ENCODE measurements at regions not wholly inside any gene's neighbourhood (a gene's known extent, or its start where the extent isn't known, plus 50 kb on each side); places are given as distances from the start of the nearest gene placed in this dataset.

DNA sequence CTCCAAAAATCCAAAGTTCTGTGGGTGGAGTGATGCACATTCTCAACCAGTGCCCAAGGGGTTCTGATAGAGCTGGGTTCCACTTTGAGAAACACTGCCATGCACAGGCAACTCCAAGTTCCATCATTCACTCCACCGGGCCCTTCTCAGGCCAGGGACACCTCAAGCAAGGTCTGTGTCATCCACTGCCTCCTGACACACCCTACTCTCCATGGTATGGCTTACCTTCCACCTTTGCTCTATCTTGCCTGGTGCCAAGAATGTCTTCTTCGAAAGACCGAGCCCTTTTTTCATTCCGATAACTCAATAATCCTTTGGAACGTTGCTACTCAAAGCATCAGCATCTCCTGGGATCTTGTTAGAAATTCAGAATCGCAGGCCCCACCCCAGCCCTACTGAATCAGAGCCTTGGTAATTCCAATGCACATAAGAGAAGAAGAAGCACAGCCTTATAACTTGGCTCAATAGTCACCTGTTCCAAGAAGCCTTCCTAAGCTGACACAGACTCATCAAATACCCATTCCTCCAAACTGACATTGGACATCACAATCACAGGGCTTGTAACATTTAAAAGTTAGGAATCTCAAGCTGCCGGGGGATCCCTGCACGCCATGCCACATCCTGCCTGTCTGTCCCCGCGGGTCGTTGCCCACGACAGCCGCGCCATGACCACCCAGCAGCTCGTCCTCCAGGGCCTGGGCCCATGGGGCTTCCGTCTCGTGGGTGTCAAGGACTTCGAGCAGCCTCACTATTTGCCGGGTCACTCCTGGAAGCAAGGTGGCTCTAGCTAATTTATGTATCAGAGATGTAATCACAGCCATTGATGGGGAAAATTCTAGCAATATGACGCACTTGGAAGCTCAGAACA, 66.4 kb downstream of the VCPKMT start:
- H3K36me3 ChIP-seq (ENCODE audit: control insufficient read depth in 4 of 4, insufficient read depth in 4 of 4, low read length in 4 of 4) = no peaks in the 10 kb centered on the region
- H3K27ac ChIP-seq (ENCODE audit: low read depth in 1 of 2, low read length in 1 of 2) = no peak overlapping the region
- H3K9me3 ChIP-seq (ENCODE audit: control insufficient read depth in 4 of 4, insufficient read depth in 3 of 4, low read length in 3 of 4) = peaks cover 0 to 3% (median 0%) of the 10 kb centered on the region in 4 donors
- H3K27me3 ChIP-seq (ENCODE audit: control insufficient read depth in 3 of 3, insufficient read depth in 3 of 3, low read length in 2 of 3) = no peaks in the 10 kb centered on the region
- 95 to 98% methylated on average over 20 of the region's 20 CpGs for WGBS, 2 donors
- DNase-seq = no peak
- no peak overlapping the region for H3K9ac ChIP-seq (ENCODE audit: insufficient read depth in 1 of 2, low read length in 2 of 2)
- TF ChIP-seq CTCF (IDR thresholded peaks at IDR 0.05; ENCODE audit: control extremely low read depth, extremely low read depth) = no peak
- no peak for ATAC-seq (ENCODE audit: insufficient read depth, low FRiP score)
- peaks cover 0 to 7% (median 0%) of the 10 kb centered on the region in 5 donors for H3K4me1 ChIP-seq (ENCODE audit: control insufficient read depth in 5 of 5, insufficient read depth in 5 of 5, low read length in 5 of 5)
- H3K4me3 ChIP-seq = no peak overlapping the region

- 91% methylated on average over 12 of the region's 12 CpGs for WGBS, 2 donors
- Histone ChIP-seq H3K27me3 (ENCODE audit: control insufficient read depth in 3 of 3, insufficient read depth in 3 of 3, low read length in 2 of 3) (no peaks in the 10 kb centered on the region), H3K4me1 (ENCODE audit: control insufficient read depth in 5 of 5, insufficient read depth in 5 of 5, low read length in 5 of 5) (peaks cover 0 to 7% (median 0%) of the 10 kb centered on the region in 5 donors), H3K9me3 (ENCODE audit: control insufficient read depth in 4 of 4, insufficient read depth in 3 of 4, low read length in 3 of 4) (no peaks in the 10 kb centered on the region), H3K36me3 (ENCODE audit: control insufficient read depth in 4 of 4, insufficient read depth in 4 of 4, low read length in 4 of 4) (no peaks in the 10 kb centered on the region), H3K4me3 (no peak overlapping the region), H3K9ac (ENCODE audit: insufficient read depth in 1 of 2, low read length in 2 of 2) (no peak overlapping the region), H3K27ac (ENCODE audit: low read depth in 1 of 2, low read length in 1 of 2) (no peak overlapping the region)
- DNase-seq (no peak), ATAC-seq (ENCODE audit: insufficient read depth, low FRiP score) (no peak)
- no peak for TF ChIP-seq CTCF (IDR thresholded peaks at IDR 0.05; ENCODE audit: control extremely low read depth, extremely low read depth)
These were observed 65.3 kb downstream of the VCPKMT start for GRCh38 chr14:50051106-50051505.

DNA sequence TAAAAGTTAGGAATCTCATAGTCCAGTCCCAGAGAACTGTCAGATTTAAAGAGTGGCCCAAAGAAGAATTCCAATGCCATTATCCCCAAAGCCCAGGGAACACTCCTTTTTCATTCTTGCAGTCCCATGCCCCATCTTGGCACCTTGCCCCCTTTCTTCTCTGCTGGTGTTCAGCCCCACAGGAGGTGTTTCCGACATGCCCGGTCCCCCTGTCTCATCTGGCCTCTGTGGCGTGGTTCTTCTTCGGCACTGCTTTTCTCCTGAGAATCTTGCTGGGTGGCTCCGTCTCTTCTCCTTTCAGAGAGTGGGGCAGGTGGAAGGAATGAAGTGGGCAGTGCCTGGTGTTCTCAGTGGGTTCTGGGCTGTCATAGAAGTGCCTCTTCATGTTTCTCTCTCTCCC, 64.7 kb downstream of the VCPKMT start:
- 92 to 96% methylated on average over 5 of the region's 5 CpGs for WGBS, 2 donors
- Histone ChIP-seq H3K27me3 (ENCODE audit: control insufficient read depth in 3 of 3, insufficient read depth in 3 of 3, low read length in 2 of 3) (no peaks in the 10 kb centered on the region), H3K4me3 (no peak overlapping the region), H3K9me3 (ENCODE audit: control insufficient read depth in 4 of 4, insufficient read depth in 3 of 4, low read length in 3 of 4) (no peaks in the 10 kb centered on the region), H3K36me3 (ENCODE audit: control insufficient read depth in 4 of 4, insufficient read depth in 4 of 4, low read length in 4 of 4) (no peaks in the 10 kb centered on the region), H3K9ac (ENCODE audit: insufficient read depth in 1 of 2, low read length in 2 of 2) (no peak overlapping the region), H3K27ac (ENCODE audit: low read depth in 1 of 2, low read length in 1 of 2) (no peak overlapping the region), H3K4me1 (ENCODE audit: control insufficient read depth in 5 of 5, insufficient read depth in 5 of 5, low read length in 5 of 5) (peaks cover 0 to 8% (median 0%) of the 10 kb centered on the region in 5 donors)
- ATAC-seq (ENCODE audit: insufficient read depth, low FRiP score) (no peak), DNase-seq (no peak)
- no peak for TF ChIP-seq CTCF (IDR thresholded peaks at IDR 0.05; ENCODE audit: control extremely low read depth, extremely low read depth)
